Activated CD4-positive, alpha-beta T cell treated with anti-CD3 and anti-CD28 coated beads for 48 hours (primary cell): ENCODE measurements at regions not wholly inside any gene's neighbourhood (a gene's known extent, or its start where the extent isn't known, plus 50 kb on each side); places are given as distances from the start of the nearest gene placed in this dataset.
"Not testable (repeated sequence)": the region's sequence is repeated elsewhere in the genome, so short reads cannot be mapped to it uniquely, and the experiment has no call there.

Source experiments
- DNase-seq: peaks from one replicate; pipeline ENCODE4 v3.0.0-alpha.2; 2020

DNA sequence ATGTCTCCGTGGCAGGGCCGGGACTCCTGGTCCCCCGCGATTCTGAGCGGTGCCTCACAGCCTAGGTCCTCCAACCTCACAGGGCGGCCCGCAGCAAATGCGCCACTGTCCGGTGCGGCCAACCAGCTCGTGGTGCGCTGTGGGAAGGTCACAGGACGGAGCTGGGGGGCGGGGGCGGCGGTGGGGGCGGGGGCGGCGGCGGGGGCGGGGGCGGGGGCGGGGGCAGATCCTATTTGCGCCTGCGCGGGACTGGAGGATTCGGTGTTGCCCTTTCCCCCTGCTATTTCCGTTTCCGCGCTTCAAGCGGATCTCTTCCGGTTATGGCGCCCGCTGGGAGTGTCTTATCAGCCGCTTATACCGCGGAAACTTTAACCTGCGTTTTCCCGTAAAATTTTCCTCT lies 106.7 kb upstream of the SNRPN start:
- peak; percentile 12 for DNase-seq

- DNase-seq = no peak
Measured at GRCh38 chr15:24856397-24857390, 98.1 kb upstream of the SNRPN start.

DNA sequence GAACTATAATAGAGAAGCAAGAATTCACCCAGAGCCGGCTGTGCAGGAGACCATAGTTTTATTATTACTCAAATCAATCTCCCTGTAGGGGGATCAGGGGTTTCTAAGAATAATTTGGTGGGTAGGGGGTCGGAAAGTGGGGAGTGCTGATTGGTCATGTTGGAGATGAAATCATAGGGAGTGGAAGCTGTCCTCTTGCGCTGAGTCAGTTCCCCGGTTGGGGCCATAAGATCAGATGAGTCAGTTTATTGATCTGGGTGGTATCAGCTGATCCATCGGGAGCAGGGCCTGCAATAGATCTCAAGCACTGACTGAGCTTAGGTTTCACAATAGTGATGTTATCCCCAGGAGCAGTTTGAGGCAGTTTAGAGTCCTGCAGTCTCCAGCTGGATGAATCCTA lies 97.0 kb upstream of the SNRPN start:
- no peak for DNase-seq

DNA sequence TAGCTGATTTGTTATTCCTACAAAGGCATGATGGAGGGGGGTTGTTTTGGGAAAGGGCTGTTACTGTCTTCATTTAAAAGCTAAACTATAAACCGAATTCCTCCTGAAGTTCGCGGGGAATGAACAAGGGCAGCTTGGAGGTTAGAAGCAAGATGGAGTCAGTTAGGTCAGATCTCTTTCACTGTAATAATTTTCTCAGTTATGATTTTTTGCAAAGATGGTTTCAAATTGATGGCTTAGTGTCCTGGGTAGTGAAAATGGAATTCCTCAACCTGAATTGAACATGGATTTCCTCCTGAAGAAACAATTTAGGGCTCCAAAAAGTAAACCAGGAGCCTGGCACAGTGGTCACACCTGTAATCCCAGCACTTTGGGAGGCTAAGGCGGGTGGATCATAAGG lies 96.6 kb upstream of the SNRPN start:
- not testable (repeated sequence) for DNase-seq

DNA sequence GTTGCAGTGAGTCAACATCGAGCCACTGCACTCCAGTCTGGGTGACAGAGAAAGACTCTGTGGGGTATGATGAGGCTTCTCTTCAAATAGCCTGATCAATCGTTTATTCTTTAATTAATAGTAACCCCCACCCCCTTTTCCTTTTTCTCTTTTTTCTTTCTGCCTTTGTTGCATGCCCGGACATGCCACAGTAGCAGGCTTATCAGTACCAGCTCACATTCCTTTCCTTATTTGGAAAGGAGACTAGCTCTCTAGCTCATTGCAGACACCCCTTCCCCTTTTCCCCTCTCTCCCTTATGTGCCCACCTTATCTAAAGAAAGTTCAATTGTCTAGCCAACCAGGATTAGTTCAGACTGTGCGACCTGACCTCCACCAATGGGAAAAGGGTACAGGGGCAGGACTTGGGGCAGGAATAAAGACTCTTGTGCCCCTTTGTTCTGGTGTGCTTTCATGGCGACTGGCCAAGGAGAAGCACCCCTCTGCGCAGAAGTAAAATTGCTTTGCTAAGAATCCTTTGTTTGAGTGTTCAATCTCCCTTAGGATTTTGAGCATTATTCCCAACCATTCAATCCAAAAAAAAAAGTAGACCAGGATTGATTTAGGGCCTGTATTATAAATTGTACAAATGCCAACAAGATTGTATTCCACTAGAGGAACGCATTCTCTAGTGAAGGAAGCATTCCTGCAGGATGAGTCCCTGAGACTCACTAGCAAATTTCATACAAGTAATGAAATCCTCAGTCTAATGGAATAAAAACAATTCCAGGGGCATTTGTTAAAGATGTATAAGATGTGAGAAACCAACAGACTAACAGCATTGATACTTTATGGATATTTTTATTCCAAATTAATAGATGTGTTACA lies 95.8 kb upstream of the SNRPN start:
- no peak for DNase-seq

- DNase-seq = no peak
Measured at GRCh38 chr15:24861014-24861690, 93.6 kb upstream of the SNRPN start.

- DNase-seq = no peak
Measured at GRCh38 chr15:24862726-24863521, 91.9 kb upstream of the SNRPN start.

DNA sequence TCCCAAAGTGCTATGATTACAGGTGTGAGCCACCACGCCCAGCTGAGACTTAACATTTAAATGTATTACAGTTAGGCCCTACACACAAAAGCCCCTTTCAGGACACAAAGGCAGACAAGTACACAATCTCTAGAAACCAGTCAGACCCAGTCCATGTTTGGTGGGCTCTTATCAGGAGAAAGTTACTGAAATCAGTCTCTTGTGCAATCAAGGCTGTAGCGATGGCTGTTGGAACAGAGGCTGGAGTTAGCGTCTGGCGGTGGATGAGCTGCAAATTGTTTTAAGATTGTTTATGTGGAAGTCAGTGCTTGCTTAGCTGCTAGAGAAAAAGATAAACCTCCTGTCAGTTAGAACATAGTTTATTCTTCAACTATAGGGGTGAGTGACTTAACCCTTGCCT lies 89.5 kb upstream of the SNRPN start:
- no peak for DNase-seq

GRCh38 chr15:24877174-24877573 lies 77.6 kb upstream of the SNRPN start:
- DNase-seq = no peak

DNA sequence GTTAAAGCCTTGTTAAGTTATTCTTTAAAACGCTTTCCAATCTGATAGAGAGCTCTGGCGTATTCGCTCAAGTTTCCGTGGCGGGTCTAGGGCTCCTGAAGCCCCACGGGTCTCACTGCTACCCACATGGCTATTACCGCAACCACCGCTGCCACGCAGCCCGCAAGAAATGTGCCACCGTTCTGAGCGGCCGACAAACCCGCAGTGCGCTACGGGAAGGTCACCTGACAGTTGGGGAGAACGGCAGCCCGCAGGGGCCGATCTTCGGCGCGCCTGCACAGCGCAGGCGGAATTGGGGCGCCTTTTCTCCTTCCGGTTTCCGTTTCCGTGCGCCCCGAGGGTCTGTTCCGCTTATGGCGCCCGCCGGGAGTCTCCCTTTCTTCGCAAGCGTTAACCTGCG lies 76.6 kb upstream of the SNRPN start:
- DNase-seq = peak; percentile 6

GRCh38 chr15:24879492-24879891 lies 75.3 kb upstream of the SNRPN start:
- no peak for DNase-seq

GRCh38 chr15:24880663-24881062 lies 74.1 kb upstream of the SNRPN start:
- no peak for DNase-seq

DNA sequence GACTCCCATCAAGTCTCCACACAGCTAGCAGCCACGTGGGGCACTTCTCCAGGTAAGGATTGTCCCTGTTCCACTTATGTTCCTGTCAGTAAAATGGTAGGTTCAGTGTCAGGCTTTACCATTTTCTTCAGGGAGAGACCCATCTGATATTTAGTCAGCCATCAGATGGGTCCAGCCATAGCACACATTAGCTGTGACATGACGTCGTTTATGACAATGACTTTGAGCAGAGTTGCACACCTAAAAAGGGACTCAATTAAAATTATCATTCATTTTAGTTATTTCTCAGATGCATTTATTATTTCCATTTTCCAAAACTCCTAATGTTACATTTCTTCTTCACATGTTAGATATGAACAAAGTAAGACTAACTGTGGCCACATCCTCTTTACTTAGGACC lies 68.2 kb upstream of the SNRPN start:
- no peak for DNase-seq

DNA sequence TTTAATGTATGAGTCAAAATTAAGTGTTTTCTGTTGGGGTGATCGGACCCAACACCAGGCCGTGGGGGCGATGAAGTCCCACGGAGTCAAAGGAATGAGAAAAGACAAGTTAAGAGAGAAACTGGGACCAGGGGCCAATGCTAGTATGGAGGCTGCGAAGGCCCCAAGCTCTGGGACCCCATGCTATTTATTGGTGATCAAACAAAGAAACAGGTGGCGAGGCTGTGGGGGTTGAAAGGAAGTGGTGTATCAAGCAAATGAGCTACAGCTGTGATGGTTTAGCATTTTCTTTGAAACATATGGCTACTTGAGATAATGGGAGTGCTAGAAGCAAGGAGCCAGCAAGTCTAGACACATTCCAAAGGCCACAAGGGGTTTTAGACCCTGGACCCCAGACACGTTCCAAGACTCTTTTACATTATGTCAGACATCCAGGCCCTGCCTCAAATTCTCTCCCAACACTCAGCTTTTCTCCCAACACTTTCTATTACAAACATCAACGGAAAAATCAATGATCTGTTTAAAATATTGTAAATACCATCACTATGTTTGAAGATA lies 56.0 kb upstream of the SNRPN start:
- no peak for DNase-seq

DNA sequence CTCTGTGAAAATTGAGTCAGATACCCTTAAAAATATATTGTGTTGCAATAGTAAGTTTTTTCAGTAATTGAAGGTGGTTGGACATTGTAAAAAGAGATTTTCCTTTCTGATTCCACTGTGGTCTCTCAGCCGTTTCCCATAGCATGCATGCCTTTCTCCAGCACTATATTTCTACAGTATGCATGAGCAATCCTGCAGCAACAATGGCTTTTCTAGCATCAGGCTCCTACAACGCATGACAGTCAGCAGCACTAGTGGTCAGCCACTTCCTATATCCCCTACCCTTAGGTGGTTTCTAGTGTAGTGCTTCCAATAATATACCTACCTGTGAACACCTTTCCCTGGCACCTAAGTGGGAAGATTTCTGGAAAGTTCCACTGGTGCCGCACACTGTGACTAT lies 55.4 kb upstream of the SNRPN start:
- DNase-seq = no peak

- no peak for DNase-seq
Measured at GRCh38 chr15:24899795-24900194, 55.0 kb upstream of the SNRPN start.

DNA sequence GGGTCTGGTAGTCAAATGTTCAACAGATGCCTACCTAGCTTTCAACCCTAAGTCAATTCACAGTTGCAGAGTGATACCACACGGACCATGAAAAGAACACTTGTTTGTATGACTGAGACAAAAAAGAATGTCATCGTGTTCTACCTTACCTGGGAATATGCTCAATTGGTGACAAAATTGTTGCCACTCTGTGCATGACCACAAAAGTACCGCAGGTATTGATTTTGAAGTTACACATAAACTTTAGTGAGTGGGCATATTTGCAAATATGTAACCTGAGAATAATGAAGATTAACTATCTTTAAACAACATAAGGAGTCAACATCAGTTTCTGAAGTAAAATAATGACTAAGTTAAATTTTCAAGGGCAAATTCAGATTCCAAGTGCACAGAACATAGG lies 53.4 kb upstream of the SNRPN start:
- no peak for DNase-seq
